Activated CD8-positive, alpha-beta memory T cell treated with anti-CD3 and anti-CD28 coated beads, Interleukin-2, amount 50 U/mL, for 48 hours (primary cell): ENCODE measurements at regions not wholly inside any gene's neighbourhood (a gene's known extent, or its start where the extent isn't known, plus 50 kb on each side); places are given as distances from the start of the nearest gene placed in this dataset.
"Not testable (repeated sequence)": the region's sequence is repeated elsewhere in the genome, so short reads cannot be mapped to it uniquely, and the experiment has no call there.

Experiments
- DNase-seq: peaks from one replicate; pipeline ENCODE4 v3.0.0-alpha.2; 2020

DNA sequence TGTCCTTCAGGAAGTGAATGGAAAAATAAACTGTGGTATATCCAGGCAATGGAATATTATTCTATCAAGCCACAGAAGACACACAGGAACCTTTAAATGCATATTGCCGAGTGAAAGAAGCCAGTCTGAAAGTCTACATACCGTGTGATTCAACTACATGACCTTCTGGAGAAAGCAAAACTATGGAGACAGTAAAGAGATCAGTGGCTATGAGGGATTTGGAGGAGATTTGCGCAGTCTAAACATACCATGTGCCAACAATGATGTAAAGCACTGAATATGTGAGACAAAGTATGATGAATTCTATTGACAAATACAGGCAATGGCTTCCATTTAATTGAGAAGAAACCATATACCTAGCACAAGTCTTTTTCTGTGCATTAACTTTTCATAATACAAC lies 518.3 kb upstream of the ZNF337 start:
- no peak for DNase-seq

DNA sequence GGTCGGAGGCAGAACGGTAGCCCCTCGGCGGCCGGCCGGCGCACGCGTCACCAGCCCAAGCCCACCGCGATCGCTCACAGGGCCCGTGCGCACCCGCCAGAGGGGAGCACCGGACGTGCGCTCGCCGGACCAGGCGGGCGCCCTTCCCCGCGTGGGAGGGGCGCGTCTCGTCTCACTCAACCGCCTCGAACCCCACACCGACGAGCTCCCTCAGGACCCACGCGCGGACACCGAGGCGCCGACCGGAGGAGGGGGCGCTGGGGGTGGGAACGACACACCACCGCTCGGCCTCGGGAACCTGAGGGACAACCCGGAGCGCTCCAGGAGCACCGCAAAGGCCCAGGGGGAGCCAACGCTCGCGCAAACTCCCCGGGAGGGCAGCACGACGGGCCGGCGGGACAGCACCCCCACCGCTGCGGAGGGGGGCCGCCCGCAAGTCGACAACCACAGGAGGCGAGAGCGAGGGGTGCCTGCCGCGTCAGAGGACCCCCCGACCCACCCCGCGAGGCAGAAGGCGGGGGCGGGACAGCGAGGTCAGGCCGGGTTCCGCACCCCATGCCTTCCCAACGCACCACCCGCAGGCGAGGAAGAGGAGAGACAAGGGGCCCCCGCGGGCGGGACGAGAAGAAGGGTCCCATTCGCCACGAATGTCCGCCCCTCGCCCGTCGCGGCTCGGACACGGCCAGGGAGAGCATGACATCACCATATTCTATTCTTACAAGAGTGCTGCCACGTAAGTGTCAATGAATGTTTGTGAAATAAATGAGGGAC lies 512.7 kb upstream of the ZNF337 start:
- peak; percentile 56 for DNase-seq

GRCh38 chr20:26208296-26209091 lies 511.8 kb upstream of the ZNF337 start:
- peak; percentile 59 for DNase-seq

DNA sequence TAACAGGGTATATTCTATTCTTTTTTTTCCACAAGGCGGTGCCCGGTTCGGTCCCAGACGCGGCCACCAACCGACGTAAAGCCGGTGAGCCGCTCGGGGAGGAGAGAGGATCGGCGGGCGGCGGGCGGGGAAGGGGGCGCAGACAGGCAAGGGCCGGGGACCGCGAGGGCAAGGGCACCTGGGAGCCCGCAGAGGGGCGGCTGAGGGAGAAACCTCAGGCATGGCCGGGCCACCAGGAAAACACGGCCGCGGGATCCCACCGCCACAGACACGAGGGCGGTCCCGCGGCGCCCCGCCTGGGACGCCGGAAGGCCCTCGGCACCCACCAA lies 511.3 kb upstream of the ZNF337 start:
- DNase-seq: peak; percentile 55

- DNase-seq: no peak
These were observed 510.7 kb upstream of the ZNF337 start for GRCh38 chr20:26207237-26207966.

- no peak for DNase-seq
These were observed 508.7 kb upstream of the ZNF337 start for GRCh38 chr20:26205350-26205749.

- DNase-seq: not testable (repeated sequence)
These were observed 504.4 kb upstream of the ZNF337 start for GRCh38 chr20:26201026-26201425.

GRCh38 chr20:26187329-26187728 lies 490.7 kb upstream of the ZNF337 start:
- not testable (repeated sequence) for DNase-seq

- not testable (repeated sequence) for DNase-seq
These were observed 487.1 kb upstream of the ZNF337 start for GRCh38 chr20:26183720-26184119.

GRCh38 chr20:26181364-26181763 lies 484.7 kb upstream of the ZNF337 start:
- not testable (repeated sequence) for DNase-seq

- not testable (repeated sequence) for DNase-seq
These were observed 475.2 kb upstream of the ZNF337 start for GRCh38 chr20:26171875-26172274.

DNA sequence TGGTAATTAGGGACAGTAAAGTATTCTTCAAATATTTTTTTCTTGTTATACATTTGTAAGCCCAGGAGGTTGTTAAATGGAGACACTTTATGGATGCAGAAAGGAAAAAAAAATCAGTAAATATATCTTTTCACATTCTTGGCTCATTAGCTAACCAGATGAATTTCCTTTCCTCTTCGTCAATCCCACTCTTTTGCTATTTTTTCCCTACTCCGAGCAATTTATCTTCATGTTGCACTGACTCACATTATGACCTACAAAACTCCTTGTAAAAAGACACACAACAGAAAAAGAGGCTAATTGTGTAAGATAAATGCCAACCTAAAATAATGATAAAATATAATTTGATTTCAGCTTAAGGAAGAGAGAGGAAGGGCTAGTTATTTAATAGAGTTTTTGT lies 472.9 kb upstream of the ZNF337 start:
- no peak for DNase-seq

DNA sequence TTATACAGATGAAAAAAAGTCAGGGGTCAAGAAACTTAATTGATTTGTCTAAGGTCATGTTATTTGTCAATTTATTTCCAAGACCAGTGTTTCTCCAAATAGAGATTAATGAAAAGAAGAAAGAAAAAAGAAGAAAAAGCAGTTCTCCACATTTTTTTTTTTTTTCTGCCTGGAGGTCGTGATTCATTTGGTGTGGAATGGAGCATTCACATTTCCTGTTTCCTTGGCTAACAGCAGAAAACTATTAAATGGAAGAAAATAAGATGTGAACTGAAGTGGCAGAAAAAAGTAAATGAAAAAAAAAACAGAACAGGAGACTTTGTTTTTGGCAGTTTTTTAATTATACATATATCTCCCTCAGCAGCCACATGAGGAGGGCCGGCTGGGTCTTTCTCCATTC lies 470.8 kb upstream of the ZNF337 start:
- DNase-seq: no peak

- DNase-seq: no peak
These were observed 467.2 kb upstream of the ZNF337 start for GRCh38 chr20:26163890-26164289.

DNA sequence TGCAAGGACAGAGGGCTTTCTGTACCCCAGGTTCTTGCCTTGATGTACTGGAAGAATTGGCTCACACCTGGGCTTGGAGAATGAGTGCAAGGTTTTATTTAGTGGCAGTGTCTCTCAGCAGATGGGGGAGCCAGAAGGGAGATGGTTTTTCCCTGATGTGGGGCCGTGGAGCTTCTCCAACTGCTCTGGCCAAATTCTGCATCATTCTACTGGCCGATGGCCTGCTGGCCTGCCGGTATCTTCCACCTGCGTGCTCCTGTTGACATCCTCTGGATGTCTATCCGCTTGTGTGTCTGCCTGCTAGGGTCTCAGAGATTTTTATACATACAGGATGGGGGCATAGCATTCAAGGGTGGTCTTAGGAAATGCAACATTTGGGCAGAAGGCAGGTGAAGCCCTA lies 466.5 kb upstream of the ZNF337 start:
- DNase-seq: not testable (repeated sequence)

DNA sequence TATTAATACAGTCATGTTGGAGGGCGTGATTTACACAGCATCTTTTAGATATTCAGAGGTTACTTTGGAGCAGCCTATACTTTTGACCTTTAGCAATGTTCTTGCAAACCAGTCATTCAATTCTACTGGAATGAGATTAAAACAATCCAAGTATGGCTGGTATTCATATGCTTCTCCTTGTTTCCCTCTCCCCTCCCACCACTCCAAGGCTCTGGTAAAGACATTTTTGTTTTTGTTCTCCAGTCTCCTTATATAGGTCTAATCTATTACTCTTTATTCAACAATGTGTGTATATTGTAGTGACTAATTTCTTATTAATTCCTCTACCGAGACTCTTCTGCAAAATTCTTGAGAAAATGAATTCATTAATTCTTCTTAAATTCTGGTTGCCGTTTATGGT lies 465.1 kb upstream of the ZNF337 start:
- not testable (repeated sequence) for DNase-seq

DNA sequence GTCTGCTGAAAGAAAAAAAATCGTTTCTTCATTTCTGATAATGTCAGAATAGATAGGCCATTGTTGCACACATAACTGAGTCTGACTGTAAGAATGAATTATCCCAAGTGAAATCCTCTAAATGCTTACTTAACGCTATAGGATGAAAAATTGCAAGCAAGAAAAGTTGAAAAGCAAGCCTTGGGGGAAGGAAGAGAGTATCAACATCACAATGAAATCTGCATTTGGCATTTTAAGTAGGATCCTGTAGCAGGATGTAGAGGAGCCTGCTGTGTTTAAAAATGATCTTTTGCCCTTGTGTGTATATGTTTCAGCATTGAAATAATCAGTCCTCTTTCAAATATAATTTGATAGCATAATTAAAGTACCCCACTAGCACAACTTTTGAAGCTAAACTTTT lies 464.3 kb upstream of the ZNF337 start:
- not testable (repeated sequence) for DNase-seq

DNA sequence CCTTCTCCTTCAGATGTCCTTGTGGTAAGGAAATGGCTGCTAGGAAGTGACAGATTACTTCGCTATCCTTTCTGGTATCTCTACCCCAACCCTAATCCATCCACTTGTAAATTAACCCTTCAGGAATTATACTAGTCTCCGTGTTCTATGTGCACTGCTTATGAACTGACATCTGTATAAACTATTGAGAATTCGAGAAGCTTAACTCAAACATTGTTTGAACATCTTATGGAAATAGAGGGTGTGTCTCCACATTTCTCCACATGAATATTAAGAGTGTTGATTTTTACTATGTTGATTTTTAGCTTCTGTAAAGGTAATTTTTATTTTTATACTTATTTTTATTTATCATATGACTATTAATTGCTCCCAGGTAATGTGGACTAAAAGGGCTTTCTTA lies 457.6 kb upstream of the ZNF337 start:
- no peak for DNase-seq

DNA sequence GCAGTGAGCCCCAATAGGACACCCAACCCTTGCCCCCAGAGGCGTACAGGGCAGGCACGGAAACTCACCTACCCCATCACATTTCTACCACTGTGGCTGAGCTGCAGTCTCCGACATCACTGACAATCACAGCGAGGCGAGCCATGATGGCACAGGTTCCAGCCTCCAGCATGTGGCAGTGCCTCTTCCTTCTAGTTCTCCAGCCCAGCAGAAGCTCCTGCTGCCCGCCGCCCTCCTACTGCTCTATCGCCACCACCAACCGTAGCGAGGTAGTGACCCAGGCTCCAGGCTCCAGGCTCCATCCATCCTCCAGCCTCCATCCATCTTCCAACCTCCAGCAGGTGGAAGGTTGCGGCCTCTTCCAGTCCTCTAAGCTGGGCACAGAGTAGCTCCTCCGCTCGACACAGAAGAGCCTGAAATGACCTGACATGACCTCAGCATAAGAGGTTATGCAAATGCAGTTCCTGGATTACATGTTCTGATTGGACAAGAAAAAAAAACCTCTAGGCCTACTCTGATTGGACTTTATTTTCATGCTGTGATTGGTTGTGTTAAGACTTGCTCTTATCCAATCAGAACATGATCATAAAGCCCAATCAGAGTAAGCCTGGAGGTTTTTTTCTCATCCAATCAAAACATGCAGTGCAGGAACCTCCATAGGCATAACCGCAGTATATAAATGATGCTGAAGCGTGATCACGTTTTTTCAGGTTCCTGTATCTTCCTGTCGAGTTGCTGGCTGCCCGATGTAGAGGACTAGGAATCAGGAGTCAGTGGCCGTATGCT lies 438.9 kb upstream of the ZNF337 start:
- DNase-seq: no peak

- DNase-seq: no peak
These were observed 438.0 kb upstream of the ZNF337 start for GRCh38 chr20:26134606-26135005.

DNA sequence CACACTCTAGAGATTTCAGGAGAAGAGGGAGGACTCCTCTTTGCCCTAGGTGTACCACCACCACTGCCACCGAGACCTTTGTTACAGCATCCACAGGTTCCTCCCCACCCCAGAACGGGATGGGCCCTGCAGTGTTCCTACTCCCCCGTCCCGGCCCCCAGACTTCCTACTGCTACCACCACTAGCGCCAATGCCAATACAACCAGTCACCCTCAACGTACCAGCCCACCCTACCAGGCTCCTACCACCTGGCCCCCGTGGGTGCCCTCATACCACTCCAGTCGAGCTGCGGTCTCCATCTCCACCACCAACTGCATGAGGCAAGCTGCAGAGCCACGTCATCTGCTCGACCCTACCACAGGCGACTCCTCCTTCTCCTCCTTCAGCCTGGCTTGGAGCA lies 437.1 kb upstream of the ZNF337 start:
- not testable (repeated sequence) for DNase-seq

DNA sequence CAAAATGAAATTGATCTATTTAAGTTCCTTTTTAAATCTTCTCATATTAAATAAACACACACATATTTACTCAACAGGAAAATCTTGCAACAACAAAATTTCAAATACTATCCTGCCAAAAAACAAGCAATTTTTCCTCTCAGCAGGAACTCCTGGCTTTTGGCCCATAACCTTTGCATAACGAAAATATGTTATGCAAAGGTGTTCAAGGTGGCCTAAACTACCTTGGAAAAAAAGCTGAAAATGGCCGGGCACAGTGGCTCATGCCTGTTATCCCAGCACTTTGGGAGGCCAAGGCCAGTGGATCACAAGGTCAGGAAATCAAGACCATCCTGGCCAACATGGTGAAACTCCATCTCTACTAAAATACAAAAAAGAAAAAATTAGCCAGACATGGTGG lies 424.3 kb upstream of the ZNF337 start:
- DNase-seq: not testable (repeated sequence)

- not testable (repeated sequence) for DNase-seq
These were observed 397.8 kb upstream of the ZNF337 start for GRCh38 chr20:26094498-26094897.
